OCI-LY1 (cell line): ENCODE measurements at regions not wholly inside any gene's neighbourhood (a gene's known extent, or its start where the extent isn't known, plus 50 kb on each side); places are given as distances from the start of the nearest gene placed in this dataset.

ENCODE experiments used
- CTCF ChIP-seq: fragments of 200-600 bp; sonication (generic), shearing (Covaris generic); IDR thresholded peaks from 2 replicates; pipeline ENCODE4 v1.5.1; 2017; ENCODE audit warnings: mild to moderate bottlenecking, antibody characterized with exemption, low read length, moderate library complexity, mixed read lengths
- EZH2 ChIP-seq: fragments of 200-600 bp; sonication (generic), shearing (Covaris generic); IDR thresholded peaks from 2 replicates; pipeline ENCODE4 v1.8.0; 2017; ENCODE audit warnings: borderline replicate concordance, mixed run types, mild to moderate bottlenecking, antibody characterized with exemption, low read length, moderate library complexity, mixed read lengths

- no peak for TF ChIP-seq CTCF
- TF ChIP-seq EZH2: no peak
Measured at GRCh38 chr16:86095131-86095752, 196.3 kb downstream of the IRF8 start.
